Tibial nerve (tissue), 4 donors: ENCODE measurements at regions not wholly inside any gene's neighbourhood (a gene's known extent, or its start where the extent isn't known, plus 50 kb on each side); places are given as distances from the start of the nearest gene placed in this dataset.

Source experiments
- CTCF ChIP-seq, 5 experiments: fragments of 200-600 bp in 3 of 5; fragments of 450-650 bp in 2 of 5; sonication (generic) in 3 of 5; IDR thresholded peaks; one replicate each; pipeline ENCODE4 v1.5.1; 2016 to 2019; ENCODE audit warnings: antibody characterized with exemption in 5 of 5, mild to moderate bottlenecking in 3 of 5, moderate library complexity in 2 of 5
- EP300 ChIP-seq, 2 donors: sonication (generic); formaldehyde crosslinking; IDR thresholded peaks; one replicate each; pipeline ENCODE4 v1.6.1; 2017; ENCODE audit warnings: antibody characterized with exemption in 2 of 2, mild to moderate bottlenecking in 1 of 2

DNA sequence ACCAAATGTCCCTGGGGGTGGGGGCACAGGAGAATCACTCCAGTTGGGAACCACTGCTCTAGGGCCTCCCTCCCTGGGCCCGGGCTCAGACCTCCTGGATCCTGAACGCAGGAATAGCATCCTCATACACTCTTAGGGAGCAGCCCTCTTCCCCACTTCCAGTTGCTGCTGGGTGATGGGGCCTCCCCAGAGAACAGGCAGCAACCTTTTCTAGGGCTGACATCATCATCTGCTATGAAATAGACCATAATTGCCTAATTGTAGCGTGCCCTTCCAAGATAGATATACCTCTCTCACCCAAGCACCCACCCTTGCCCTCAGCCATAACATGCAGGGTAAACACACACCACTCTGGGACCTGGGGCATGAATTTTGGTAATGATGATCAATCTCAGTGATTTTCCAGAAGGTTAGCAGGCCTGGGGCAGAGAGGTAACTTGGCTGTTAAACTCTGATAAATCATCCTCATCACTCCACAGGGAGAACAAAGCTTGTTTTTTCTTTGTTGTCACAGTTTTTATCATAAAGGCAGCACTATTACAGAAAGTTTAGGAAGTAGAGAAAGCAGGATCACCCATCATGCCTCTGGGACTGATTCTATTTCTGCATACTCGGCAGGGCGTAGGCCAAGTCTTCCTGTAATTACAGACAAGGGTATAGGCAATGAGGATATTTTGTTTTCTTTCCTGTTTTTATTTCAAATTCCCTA, 88.3 kb upstream of the PRDM11 start:
- TF ChIP-seq CTCF (IDR thresholded peaks at IDR 0.05) (no peak), EP300 (IDR thresholded peaks at IDR 0.05) (peak in 1 of 2 donors; percentile 28)
